Uterus (tissue), 3 donors: ENCODE measurements at regions not wholly inside any gene's neighbourhood (a gene's known extent, or its start where the extent isn't known, plus 50 kb on each side); places are given as distances from the start of the nearest gene placed in this dataset.

ENCODE experiments used
- DNase-seq, 2 donors: peaks; one replicate each; pipeline ENCODE4 v3.0.0-alpha.2; 2019 to 2020
- H3K27ac ChIP-seq, 2 donors: fragments of 200-600 bp; sonication (generic); 1 replicate in 1 of 2; 2 replicates in 1 of 2; pipeline ENCODE4 v1.5.1; 2016 to 2018
- H3K27me3 ChIP-seq, 2 donors: fragments of 200-600 bp; sonication (generic); one replicate each; pipeline ENCODE4 v1.5.1; 2018 to 2019; ENCODE audit warnings: control low read depth in 1 of 2
- H3K36me3 ChIP-seq, 2 donors: fragments of 200-600 bp; sonication (generic); one replicate each; pipeline ENCODE4 v1.5.1; 2019; ENCODE audit warnings: control low read depth in 1 of 2
- H3K4me1 ChIP-seq, 2 donors: fragments of 200-600 bp; sonication (generic); one replicate each; pipeline ENCODE4 v1.5.1; 2018 to 2019; ENCODE audit warnings: control low read depth in 1 of 2
- H3K4me3 ChIP-seq, 2 donors: fragments of 200-600 bp; sonication (generic); 1 replicate in 1 of 2; 2 replicates in 1 of 2; pipeline ENCODE4 v1.5.1; 2018 to 2019; ENCODE audit warnings: mild to moderate bottlenecking in 1 of 2
- H3K9me3 ChIP-seq, 2 donors: fragments of 200-600 bp; sonication (generic); one replicate each; pipeline ENCODE4 v1.5.1; 2019; ENCODE audit warnings: control low read depth in 1 of 2
- CTCF ChIP-seq, 4 experiments: fragments of 200-600 bp in 2 of 4; fragments of 450-650 bp in 2 of 4; sonication (generic) in 2 of 4; IDR thresholded peaks; one replicate each; pipeline ENCODE4 v1.5.1; 2016 to 2019; ENCODE audit warnings: antibody characterized with exemption in 4 of 4, mild to moderate bottlenecking in 2 of 4, moderate library complexity in 1 of 4
- POLR2A ChIP-seq, 2 donors: fragments of 450-650 bp; IDR thresholded peaks; one replicate each; pipeline ENCODE4 v1.6.1; 2016; ENCODE audit warnings: antibody characterized with exemption in 2 of 2, mild to moderate bottlenecking in 1 of 2, moderate library complexity in 1 of 2
- intact Hi-C: fragments of 100-400 bp; cut with DNase I; formaldehyde crosslinking; loops from one replicate; pipeline ENCODE4 v1.15.1; 2023; ENCODE audit warnings: low total_unique reads
- donor health status: DM: yes; HTN: yes; CAD: no.

GRCh38 chr6:23267651-23268050 is 698.3 kb downstream of the HDGFL1 start:
- Histone ChIP-seq H3K9me3 (no peaks in the 10 kb centered on the region), H3K27me3 (no peaks in the 10 kb centered on the region), H3K27ac (no peak overlapping the region), H3K4me1 (no peaks in the 10 kb centered on the region), H3K4me3 (no peak overlapping the region), H3K36me3 (no peaks in the 10 kb centered on the region)
- DNase-seq, result no peak
- TF ChIP-seq POLR2A (IDR thresholded peaks at IDR 0.05) (no peak), CTCF (IDR thresholded peaks at IDR 0.05) (no peak)
- intact Hi-C loops, result no loop called here

GRCh38 chr6:23268348-23268747 is 699.0 kb downstream of the HDGFL1 start:
- H3K36me3 ChIP-seq, result no peaks in the 10 kb centered on the region
- H3K27ac ChIP-seq, result no peak overlapping the region
- no peaks in the 10 kb centered on the region for H3K9me3 ChIP-seq
- no peaks in the 10 kb centered on the region for H3K4me1 ChIP-seq
- TF ChIP-seq POLR2A (IDR thresholded peaks at IDR 0.05) (no peak), CTCF (IDR thresholded peaks at IDR 0.05) (no peak)
- H3K27me3 ChIP-seq, result no peaks in the 10 kb centered on the region
- DNase-seq, result no peak
- intact Hi-C loops, result no loop called here
- H3K4me3 ChIP-seq, result no peak overlapping the region

DNA sequence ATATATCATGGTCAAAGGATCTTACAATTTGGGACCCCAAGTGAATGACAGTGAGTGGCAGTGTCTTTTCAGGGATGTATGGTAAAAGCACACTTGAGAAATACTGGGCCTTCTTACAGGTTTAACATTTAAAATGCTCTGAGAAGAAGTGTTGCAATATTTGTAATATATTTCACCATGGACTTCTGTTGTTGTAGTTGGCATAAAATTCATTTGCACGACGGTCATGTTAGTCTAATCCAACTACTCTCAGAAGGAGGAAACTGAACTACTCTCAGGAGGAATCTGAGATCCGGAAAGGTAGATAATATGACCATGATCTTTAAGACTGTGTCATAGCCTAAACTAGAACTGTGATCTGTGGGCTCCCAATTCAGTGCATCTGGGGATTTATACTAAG is 700.1 kb downstream of the HDGFL1 start:
- Histone ChIP-seq H3K27ac (no peak overlapping the region), H3K9me3 (no peaks in the 10 kb centered on the region), H3K36me3 (no peaks in the 10 kb centered on the region), H3K4me1 (no peaks in the 10 kb centered on the region), H3K27me3 (no peaks in the 10 kb centered on the region), H3K4me3 (no peak overlapping the region)
- no peak for DNase-seq
- intact Hi-C loops, result no loop called here
- no peak for TF ChIP-seq CTCF (IDR thresholded peaks at IDR 0.05)
- TF ChIP-seq POLR2A (IDR thresholded peaks at IDR 0.05), result no peak

DNA sequence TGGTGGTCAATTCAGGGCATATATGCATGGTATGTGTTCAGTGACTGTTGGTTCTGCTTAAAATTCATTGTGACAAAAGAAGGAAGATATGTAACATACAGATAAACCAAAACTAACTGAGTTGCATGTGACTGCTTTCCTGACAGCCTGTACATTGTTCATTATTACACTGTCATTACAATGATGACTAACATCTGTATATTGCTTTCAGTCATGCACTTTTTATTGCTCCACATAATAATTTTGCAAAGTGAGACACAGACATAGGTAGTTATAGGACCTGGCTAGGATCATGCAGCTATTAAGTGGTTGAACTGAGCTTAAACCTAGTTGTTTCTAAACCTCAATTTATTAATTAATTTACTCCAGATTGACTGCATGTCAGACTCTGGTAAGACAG is 703.2 kb downstream of the HDGFL1 start:
- no peak overlapping the region for H3K27ac ChIP-seq
- H3K36me3 ChIP-seq, result no peaks in the 10 kb centered on the region
- H3K9me3 ChIP-seq, result no peaks in the 10 kb centered on the region
- H3K27me3 ChIP-seq, result no peaks in the 10 kb centered on the region
- no peak for DNase-seq
- intact Hi-C loops, result no loop called here
- H3K4me1 ChIP-seq, result no peaks in the 10 kb centered on the region
- H3K4me3 ChIP-seq, result no peak overlapping the region
- no peak for TF ChIP-seq CTCF (IDR thresholded peaks at IDR 0.05)
- no peak for TF ChIP-seq POLR2A (IDR thresholded peaks at IDR 0.05)

- no peak for DNase-seq
- no peaks in the 10 kb centered on the region for H3K27me3 ChIP-seq
- no peak for TF ChIP-seq POLR2A (IDR thresholded peaks at IDR 0.05)
- TF ChIP-seq CTCF (IDR thresholded peaks at IDR 0.05), result no peak
- intact Hi-C loops, result no loop called here
- H3K4me1 ChIP-seq, result no peaks in the 10 kb centered on the region
- no peaks in the 10 kb centered on the region for H3K9me3 ChIP-seq
- no peaks in the 10 kb centered on the region for H3K36me3 ChIP-seq
- H3K27ac ChIP-seq, result no peak overlapping the region
- no peak overlapping the region for H3K4me3 ChIP-seq
Observed at GRCh38 chr6:23277521-23278179, 708.3 kb downstream of the HDGFL1 start.
